Activated T-helper 1 cell treated with anti-CD3 and anti-CD28 coated beads, Interleukin-2, amount 50 U/mL, for 16 hours (primary cell): ENCODE measurements at regions not wholly inside any gene's neighbourhood (a gene's known extent, or its start where the extent isn't known, plus 50 kb on each side); places are given as distances from the start of the nearest gene placed in this dataset.

ENCODE experiments used
- DNase-seq, 2 donors: peaks; one replicate each; pipeline ENCODE4 v3.0.0-alpha.2; 2020; ENCODE audit warnings: low read depth in 1 of 2, low spot score in 1 of 2

DNA sequence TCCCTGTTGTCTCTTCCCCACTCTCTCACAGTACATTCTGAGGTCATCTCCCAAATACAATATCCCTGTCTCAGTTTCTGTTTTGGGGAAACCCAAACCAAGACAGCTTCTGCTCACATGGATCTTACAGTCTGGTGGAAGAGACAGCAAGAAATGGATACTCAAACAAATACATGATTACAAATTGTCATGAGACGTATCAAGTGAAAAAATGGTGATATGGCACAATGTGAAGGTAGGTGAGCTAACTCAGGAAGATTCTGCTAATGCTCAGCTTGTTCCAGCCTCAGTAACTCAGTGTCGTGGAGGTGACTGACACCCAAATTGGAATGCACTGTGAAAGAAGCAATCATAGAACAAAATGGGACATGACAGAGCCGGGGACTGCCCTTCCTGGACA lies 68.3 kb downstream of the CHST1 start:
- no peak for DNase-seq

DNA sequence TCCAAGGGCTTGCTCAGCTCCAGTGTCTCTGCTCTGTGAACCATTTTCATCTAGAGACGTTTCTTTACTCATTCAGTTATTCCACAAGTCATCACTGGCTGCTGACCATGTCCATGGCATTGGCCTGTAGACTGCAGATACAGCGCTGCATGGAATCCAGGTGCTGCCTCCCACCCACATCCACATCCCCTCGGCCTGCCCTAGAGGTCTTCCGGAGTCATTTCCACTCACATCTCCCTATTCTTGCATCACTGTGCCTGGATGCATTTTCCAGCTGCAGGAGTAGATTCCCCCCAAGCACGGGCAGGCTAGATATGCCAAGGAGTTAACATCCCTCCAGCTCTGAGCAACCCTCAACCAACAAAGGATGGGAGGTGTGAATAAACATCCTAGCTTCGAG lies 68.9 kb downstream of the CHST1 start:
- no peak for DNase-seq

- DNase-seq = no peak
These were observed 71.4 kb downstream of the CHST1 start for GRCh38 chr11:45593992-45594391.

- no peak for DNase-seq
These were observed 72.8 kb downstream of the CHST1 start for GRCh38 chr11:45592636-45593035.

DNA sequence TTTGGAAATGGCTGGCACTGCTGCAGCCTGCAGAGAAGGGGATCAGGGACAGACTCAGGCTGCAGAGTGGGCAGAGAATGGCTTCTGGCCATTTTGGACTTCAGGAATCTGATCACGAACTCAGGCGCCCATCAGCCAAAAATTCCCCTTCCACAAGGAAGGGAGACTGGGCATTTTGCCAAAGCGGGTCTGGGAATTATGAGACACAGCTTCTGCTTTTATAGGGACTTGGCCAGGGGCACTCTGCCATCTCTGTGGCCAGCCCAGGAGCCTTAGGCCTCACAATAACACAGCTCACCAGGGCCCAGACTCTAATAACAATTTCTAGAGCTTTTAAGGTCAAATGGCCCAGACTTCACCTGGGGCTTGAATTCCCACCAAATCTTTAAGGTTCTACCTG lies 74.7 kb downstream of the CHST1 start:
- DNase-seq = no peak

DNA sequence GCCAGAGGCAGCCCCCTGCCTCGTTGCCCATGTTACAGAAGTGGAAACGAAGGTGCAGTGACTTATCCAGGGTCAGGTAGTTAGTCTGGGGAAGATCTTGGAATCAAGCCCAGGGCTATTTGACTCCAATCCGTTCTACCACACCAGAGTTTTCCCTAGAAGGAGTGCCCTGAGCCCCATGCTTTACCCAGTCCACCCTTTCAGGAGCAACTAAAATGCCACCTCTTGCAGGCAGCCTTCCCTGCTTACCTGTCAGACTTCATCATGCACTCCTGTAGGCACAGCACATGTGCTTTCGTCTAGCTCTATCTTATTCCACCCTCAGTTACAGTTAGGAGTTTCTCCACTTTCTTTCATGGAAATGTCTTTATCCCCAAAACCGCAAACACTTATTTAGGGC lies 80.2 kb downstream of the CHST1 start:
- no peak for DNase-seq

DNA sequence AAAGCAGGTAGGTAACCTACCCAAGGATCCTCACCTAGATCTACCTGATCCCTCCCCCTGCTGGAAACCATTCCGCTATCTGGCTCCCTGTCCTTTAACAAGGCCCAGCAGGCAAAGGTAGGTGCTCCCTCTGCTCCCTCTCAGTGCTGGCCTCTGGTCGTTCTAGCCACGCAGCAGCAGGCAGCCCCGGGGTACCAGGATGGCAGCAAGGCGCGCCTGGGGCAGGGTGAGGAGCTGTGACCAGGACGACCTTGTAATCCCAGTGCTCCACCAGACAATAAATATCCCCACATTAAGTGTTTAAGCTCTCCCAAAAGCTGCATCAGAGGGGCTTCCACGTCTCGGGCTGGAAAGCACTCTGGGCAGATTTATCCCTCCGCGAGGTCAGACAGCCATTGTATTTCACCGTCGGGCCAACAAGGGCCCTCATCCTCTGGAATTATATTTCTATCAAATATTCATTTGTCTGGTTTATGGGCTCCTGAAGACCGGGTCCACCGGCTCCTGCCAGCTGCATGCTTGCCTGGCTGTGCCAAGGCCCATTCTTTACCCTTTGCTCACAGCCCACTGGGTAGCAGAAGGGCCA lies 81.3 kb downstream of the CHST1 start:
- DNase-seq = no peak

- DNase-seq = no peak
These were observed 85.0 kb downstream of the CHST1 start for GRCh38 chr11:45580399-45580798.

DNA sequence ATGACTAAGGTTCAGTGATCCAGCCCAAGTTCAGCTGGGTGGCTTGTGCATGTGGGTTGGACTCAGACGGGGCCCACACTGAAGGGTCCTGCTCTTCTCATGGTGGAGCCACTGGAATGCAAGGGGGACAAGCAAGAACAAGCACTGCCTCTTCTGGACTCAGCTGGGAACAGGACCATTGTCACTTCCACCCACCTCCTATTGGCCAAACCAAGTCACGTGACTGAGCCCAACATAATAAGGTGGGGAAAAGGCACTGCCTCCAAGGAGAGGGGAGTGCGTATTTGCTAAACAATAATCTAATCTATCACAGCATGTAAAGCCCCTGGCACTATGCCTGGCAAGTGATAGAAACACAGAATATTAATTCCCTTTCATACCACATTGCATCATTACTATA lies 87.1 kb downstream of the CHST1 start:
- no peak for DNase-seq

DNA sequence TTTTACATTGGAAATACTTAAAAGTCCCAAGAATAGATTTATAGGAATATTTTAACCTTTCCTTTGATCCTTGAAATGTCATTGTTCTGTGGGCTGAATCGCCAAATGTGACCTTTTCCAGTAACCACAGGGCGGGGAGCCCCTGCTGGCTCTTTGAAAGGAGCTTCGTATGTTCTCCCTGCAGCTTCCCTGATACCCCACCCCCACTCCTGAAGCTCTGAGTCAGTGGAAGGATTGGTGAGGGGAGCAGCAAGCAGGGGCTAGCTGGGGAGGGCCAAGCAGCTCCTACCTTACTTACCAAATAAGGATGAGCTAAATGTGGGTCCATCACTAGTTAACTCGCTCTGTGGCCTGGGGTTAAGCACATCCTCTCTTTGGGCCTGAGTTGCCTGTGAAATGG lies 87.7 kb downstream of the CHST1 start:
- DNase-seq = no peak

- DNase-seq = no peak
These were observed 88.8 kb downstream of the CHST1 start for GRCh38 chr11:45576461-45577215.

GRCh38 chr11:45573728-45574127 lies 91.7 kb downstream of the CHST1 start:
- no peak for DNase-seq

- DNase-seq = no peak
These were observed 92.9 kb downstream of the CHST1 start for GRCh38 chr11:45572354-45573123.

DNA sequence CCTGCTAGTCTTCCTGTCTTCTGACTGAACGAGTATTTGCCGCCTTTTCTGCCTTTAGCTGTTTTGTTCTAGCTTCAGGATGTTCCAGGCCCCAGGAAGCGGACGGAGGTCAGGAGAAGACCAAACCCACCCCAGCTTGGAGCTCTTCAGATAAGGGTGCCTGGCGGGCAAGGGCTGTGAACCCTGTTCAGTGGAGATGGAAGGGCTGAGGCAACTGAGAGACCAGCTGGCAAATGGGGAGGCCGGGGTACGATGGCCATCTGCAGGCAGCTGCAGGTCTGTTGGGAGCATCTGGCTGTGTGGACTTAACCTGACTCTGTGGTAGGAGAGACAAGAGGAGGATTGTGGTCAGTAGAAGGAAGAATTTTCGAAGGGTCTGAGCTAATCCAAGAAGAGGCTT lies 95.6 kb downstream of the CHST1 start:
- no peak for DNase-seq

DNA sequence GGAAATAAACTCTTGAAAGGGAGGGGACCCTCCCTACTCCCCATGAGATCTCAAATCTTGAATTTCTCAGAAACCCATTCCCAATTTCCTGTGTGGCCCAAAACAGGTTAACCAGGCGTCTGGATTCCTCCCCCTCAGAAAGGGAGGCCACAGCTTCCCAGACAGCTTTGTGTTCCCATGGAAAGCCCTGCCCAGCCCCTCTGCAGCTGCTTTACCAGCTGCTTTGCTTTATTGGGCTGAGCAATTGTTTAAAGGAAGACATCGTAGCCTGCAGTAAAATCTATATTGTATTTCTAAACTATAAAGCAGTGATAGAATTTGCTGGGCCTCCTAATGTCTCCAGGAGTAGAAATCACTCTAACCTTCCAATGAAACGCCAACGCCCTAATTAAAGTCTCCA lies 97.4 kb downstream of the CHST1 start:
- no peak for DNase-seq

DNA sequence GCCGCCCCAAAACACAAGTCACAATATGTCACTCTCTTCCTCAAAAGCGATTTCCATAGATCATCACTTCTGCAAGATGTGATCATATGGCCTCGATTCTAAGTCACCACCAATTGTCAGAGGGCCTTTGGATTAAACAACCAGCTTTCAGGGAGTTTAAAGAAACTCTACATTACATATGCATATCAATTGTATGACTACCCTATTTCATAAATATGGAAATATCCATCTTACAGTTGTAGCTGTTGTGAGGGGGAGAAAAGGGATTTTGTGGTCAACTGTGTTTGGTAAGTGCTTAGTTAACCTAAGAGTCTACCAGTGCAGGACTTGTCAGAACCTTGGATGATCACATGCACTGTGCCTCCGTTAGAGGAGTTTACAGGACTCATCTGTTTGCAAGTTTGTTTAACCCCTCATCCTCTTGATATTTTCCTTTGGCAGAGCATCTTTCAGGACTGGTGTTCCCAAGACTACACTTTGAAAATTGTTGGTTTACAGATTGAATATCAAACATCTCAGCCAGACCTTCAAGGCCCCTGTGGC lies 99.9 kb downstream of the CHST1 start:
- DNase-seq = no peak

DNA sequence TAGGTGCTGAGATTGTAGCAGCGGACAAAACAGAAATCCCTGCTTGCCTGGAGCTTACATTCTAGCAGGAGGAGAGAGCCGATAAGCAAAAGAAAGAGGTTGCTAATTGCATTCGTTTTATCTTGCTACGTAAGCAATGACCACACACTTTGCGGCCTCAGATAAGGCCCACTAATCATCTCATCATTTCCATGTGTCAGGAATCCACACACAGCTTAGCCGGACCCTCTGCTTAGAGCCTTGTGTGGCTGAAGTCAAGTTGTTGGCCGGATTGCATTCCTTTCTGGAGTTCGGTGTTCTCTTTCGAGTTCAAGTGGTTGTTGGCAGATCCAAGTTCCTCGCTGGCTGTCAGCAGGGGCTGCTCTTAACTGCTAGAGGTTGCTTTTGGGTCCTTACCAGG lies 101.6 kb downstream of the CHST1 start:
- no peak for DNase-seq

GRCh38 chr11:45563171-45563570 lies 102.3 kb downstream of the CHST1 start:
- DNase-seq = no peak

GRCh38 chr11:45560913-45561281 lies 104.5 kb downstream of the CHST1 start:
- DNase-seq = no peak

- DNase-seq = no peak
These were observed 105.1 kb downstream of the CHST1 start for GRCh38 chr11:45560155-45560912.
